H1 (cell line): ENCODE measurements at regions not wholly inside any gene's neighbourhood (a gene's known extent, or its start where the extent isn't known, plus 50 kb on each side); places are given as distances from the start of the nearest gene placed in this dataset.

ENCODE experiments used
- CTCF ChIA-PET: fragments of 300-600 bp; sonication (Branson Sonifier 250); formaldehyde crosslinking; loops from one replicate; lab custom pipeline; 2021; ENCODE audit not compliant: partially characterized antibody; lab: Charles Lee
- POLR2A ChIA-PET: fragments of 300-600 bp; sonication (Branson Sonifier 250); formaldehyde crosslinking; loops from one replicate; lab custom pipeline; 2021; ENCODE audit warnings: inconsistent platforms; ENCODE audit not compliant: partially characterized antibody; lab: Charles Lee
- DNase-seq, 2 experiments: peaks; one replicate each; pipeline versions ENCODE4 v3.0.0 to v3.0.0-alpha.2; 2010 to 2022; ENCODE audit warnings: low spot score in 2 of 2, low read depth in 1 of 2, mixed read lengths in 1 of 2
- FAIRE-seq: peaks from 2 replicates; lab custom pipeline; 2011; peaks lifted over from hg19 to GRCh38; lab: Jason Lieb, UNC
- H2AFZ ChIP-seq: 2 replicates; pipeline ENCODE4 v1.8.1; 2012; ENCODE audit warnings: low read length, inconsistent platforms
- H2AK5ac ChIP-seq: 2 replicates; pipeline ENCODE4 v1.6.1; 2013; ENCODE audit warnings: low read depth, low read length
- H2BK120ac ChIP-seq: replicated peaks from 2 replicates; pipeline ENCODE3; 2013; ENCODE audit warnings: low read depth, low read length, inconsistent platforms
- H2BK12ac ChIP-seq: 2 replicates; pipeline ENCODE4 v1.6.1; 2013; ENCODE audit warnings: low read depth, low read length
- H2BK15ac ChIP-seq: 2 replicates; pipeline ENCODE4 v1.6.1; 2013; ENCODE audit warnings: low read length
- H2BK20ac ChIP-seq: 2 replicates; pipeline ENCODE4 v1.6.1; 2013; ENCODE audit warnings: low read length
- H2BK5ac ChIP-seq: 2 replicates; pipeline ENCODE4 v1.6.1; 2013; ENCODE audit warnings: low read depth, low read length
- H3K14ac ChIP-seq: 2 replicates; pipeline ENCODE4 v1.6.1; 2013; ENCODE audit warnings: inconsistent platforms; ENCODE audit not compliant: insufficient read length
- H3K18ac ChIP-seq: 2 replicates; pipeline ENCODE4 v1.6.1; 2013; ENCODE audit warnings: low read length; ENCODE audit errors: extremely low read depth
- H3K23ac ChIP-seq: 2 replicates; pipeline ENCODE4 v1.6.1; 2013; ENCODE audit warnings: inconsistent platforms; ENCODE audit not compliant: insufficient read length
- H3K23me2 ChIP-seq: 2 replicates; pipeline ENCODE4 v1.6.1; 2013; ENCODE audit warnings: low read depth, low read length
- H3K27ac ChIP-seq: 2 replicates; pipeline ENCODE4 v1.6.1; 2011; ENCODE audit warnings: low read depth, low read length, inconsistent platforms
- H3K27me3 ChIP-seq, 4 experiments: replicated peaks in 1 of 4; 1 replicate in 1 of 4; 2 replicates in 3 of 4; pipeline versions ENCODE4 v1.6.1 to v1.8.1; 2011 to 2013; ENCODE audit warnings: low read length in 3 of 4, mild to moderate bottlenecking in 3 of 4, inconsistent platforms in 2 of 4, mixed read lengths in 2 of 4, moderate library complexity in 1 of 4; ENCODE audit not compliant: control insufficient read depth in 3 of 4, insufficient read depth in 3 of 4; ENCODE audit errors: extremely low read depth in 1 of 4
- H3K36me3 ChIP-seq, 4 experiments: 2 replicates each; pipeline versions ENCODE4 v1.6.1 to v1.8.1; 2011 to 2013; ENCODE audit warnings: mild to moderate bottlenecking in 4 of 4, low read length in 3 of 4, moderate library complexity in 2 of 4, control low read depth in 1 of 4, inconsistent platforms in 1 of 4; ENCODE audit not compliant: insufficient read depth in 4 of 4, control insufficient read depth in 2 of 4
- H3K4ac ChIP-seq: replicated peaks from 2 replicates; pipeline ENCODE3; 2013; ENCODE audit warnings: low read length, low read depth, mixed read lengths, inconsistent platforms; ENCODE audit not compliant: insufficient read length
- H3K4me1 ChIP-seq, 4 experiments: replicated peaks in 1 of 4; 1 replicate in 1 of 4; 2 replicates in 3 of 4; pipeline versions ENCODE4 v1.6.1 to v1.8.1; 2011 to 2013; ENCODE audit warnings: low read length in 3 of 4, inconsistent platforms in 2 of 4, mixed read lengths in 1 of 4; ENCODE audit not compliant: insufficient read depth in 4 of 4, control insufficient read depth in 3 of 4
- H3K4me2 ChIP-seq, 2 experiments: 2 replicates each; pipeline versions ENCODE4 v1.6.1 to v1.8.1; 2011 to 2013; ENCODE audit warnings: low read depth in 2 of 2, low read length in 2 of 2, control low read depth in 1 of 2, inconsistent platforms in 1 of 2, mild to moderate bottlenecking in 1 of 2; ENCODE audit not compliant: insufficient read depth in 1 of 2
- H3K4me3 ChIP-seq, 4 experiments: fragments of 200-600, 300-600 bp in 1 of 4; sonication (generic), shearing (Covaris generic), sonication (Bioruptor Twin) in 1 of 4; 2 replicates each; pipeline versions ENCODE4 v1.5.1 to v1.8.1; 2011 to 2016; ENCODE audit warnings: low read length in 4 of 4, low read depth in 3 of 4, control low read depth in 2 of 4, inconsistent platforms in 2 of 4, mild to moderate bottlenecking in 2 of 4, mixed read lengths in 1 of 4, moderate library complexity in 1 of 4; ENCODE audit not compliant: insufficient read depth in 2 of 4; ENCODE audit errors: extremely low read depth in 1 of 4
- H3K56ac ChIP-seq: replicated peaks from 2 replicates; pipeline ENCODE3; 2013; ENCODE audit warnings: low read depth, mild to moderate bottlenecking, mixed read lengths, low read length, inconsistent platforms; ENCODE audit not compliant: insufficient read length
- H3K79me1 ChIP-seq: 2 replicates; pipeline ENCODE4 v1.6.1; 2013; ENCODE audit warnings: low read depth, low read length, control low read depth
- H3K79me2 ChIP-seq, 2 experiments: 2 replicates each; pipeline versions ENCODE4 v1.6.1 to v1.8.1; 2012 to 2013; ENCODE audit warnings: low read length in 2 of 2, mild to moderate bottlenecking in 2 of 2, inconsistent platforms in 1 of 2; ENCODE audit not compliant: insufficient read depth in 2 of 2, control insufficient read depth in 1 of 2
- H3K9ac ChIP-seq, 4 experiments: replicated peaks in 1 of 4; 1 replicate in 1 of 4; 2 replicates in 3 of 4; pipeline versions ENCODE4 v1.6.1 to v1.8.1; 2011 to 2013; ENCODE audit warnings: low read depth in 3 of 4, low read length in 3 of 4, control low read depth in 2 of 4, mild to moderate bottlenecking in 2 of 4, moderate library complexity in 2 of 4, inconsistent platforms in 1 of 4; ENCODE audit errors: extremely low read depth in 1 of 4
- H3K9me3 ChIP-seq, 2 experiments: 2 replicates each; pipeline versions ENCODE4 v1.6.1 to v1.8.1; 2012 to 2013; ENCODE audit warnings: mild to moderate bottlenecking in 2 of 2, moderate library complexity in 2 of 2, control low read depth in 1 of 2, inconsistent platforms in 1 of 2, low read depth in 1 of 2, low read length in 1 of 2, mixed read lengths in 1 of 2; ENCODE audit not compliant: insufficient read depth in 2 of 2
- H4K20me1 ChIP-seq, 2 experiments: replicated peaks in 1 of 2; 2 replicates each; pipeline versions ENCODE3 to v1.8.1; 2011 to 2013; ENCODE audit warnings: inconsistent platforms in 2 of 2, low read length in 2 of 2, mild to moderate bottlenecking in 1 of 2; ENCODE audit not compliant: insufficient read depth in 2 of 2, control insufficient read depth in 1 of 2
- H4K5ac ChIP-seq: 2 replicates; pipeline ENCODE4 v1.6.1; 2013; ENCODE audit warnings: low read length, low read depth, mixed read lengths, inconsistent platforms; ENCODE audit not compliant: insufficient read length
- H4K8ac ChIP-seq: 2 replicates; pipeline ENCODE4 v1.8.0; 2013; ENCODE audit warnings: mild to moderate bottlenecking, moderate library complexity, low read length, inconsistent platforms; ENCODE audit not compliant: insufficient read depth; ENCODE audit errors: extremely low read depth
- H4K91ac ChIP-seq: replicated peaks from 2 replicates; pipeline ENCODE3; 2013; ENCODE audit warnings: low read length, mixed read lengths, inconsistent platforms; ENCODE audit not compliant: insufficient read length
- BACH1 ChIP-seq: IDR thresholded peaks from 2 replicates; pipeline ENCODE4 v1.6.1; 2012; ENCODE audit warnings: low read length, improper control_type of control experiment
- CHD2 ChIP-seq: IDR thresholded peaks from 2 replicates; pipeline ENCODE4 v1.6.1; 2012; ENCODE audit warnings: low read length, improper control_type of control experiment
- MAFK ChIP-seq: IDR thresholded peaks from 2 replicates; pipeline ENCODE4 v1.6.1; 2012; ENCODE audit warnings: low read depth, mild to moderate bottlenecking, improper control_type of control experiment, low read length
- MAX ChIP-seq: IDR thresholded peaks from 2 replicates; pipeline ENCODE4 v1.6.1; 2012; ENCODE audit warnings: inconsistent platforms
- SP2 ChIP-seq: IDR thresholded peaks from 2 replicates; pipeline ENCODE4 v1.6.1; 2012; ENCODE audit warnings: mild to moderate bottlenecking, low read length, inconsistent platforms
- TEAD4 ChIP-seq: IDR thresholded peaks from 2 replicates; pipeline ENCODE4 v1.6.1; 2012; ENCODE audit warnings: low read depth, low read length, inconsistent platforms, mixed read lengths
- WGBS, 2 experiments: shearing (Covaris generic) in 1 of 2; methylation state at CpG; one replicate each; pipeline versions ENCODE4 v1.1.6 to v1.1.7; 2013 to 2015; ENCODE audit warnings: low lambda C conversion rate in 2 of 2, mixed read lengths in 2 of 2, inconsistent platforms in 1 of 2, low coverage in 1 of 2, missing lambda C conversion rate in 1 of 2; ENCODE audit not compliant: insufficient replicate concordance in 2 of 2, insufficient coverage in 1 of 2, insufficient read length in 1 of 2; ENCODE audit errors: extremely low coverage in 1 of 2, missing lambda C conversion rate in 1 of 2; 5-methylcytosine and 5-hydroxymethylcytosine counted together
- TF ChIP-seq, protein P1 (sequence below): IDR thresholded peaks from 2 replicates; pipeline ENCODE4 v1.6.1; 2011; ENCODE audit warnings: low read length, improper control_type of control experiment

DNA sequence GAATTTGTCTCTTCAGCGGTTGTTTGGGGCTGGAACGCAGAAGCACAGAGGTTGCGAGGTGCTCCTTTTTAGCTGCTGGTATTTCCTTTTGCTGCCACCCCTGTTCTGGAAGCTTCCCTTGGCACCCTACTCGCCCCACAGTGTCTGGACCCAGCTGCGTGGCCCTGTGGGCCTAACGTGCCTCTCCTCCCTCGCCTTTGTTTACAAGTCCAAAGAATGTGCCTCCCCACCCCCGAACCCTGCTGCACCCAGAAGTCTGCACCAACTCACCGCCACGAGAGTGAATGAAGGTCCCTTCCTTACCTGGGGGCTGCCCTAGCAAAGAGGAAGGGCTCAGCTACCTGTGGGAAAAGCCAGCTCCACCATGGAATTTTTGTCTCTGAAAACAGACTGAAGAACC, 139.7 kb upstream of the RPS6KA2 start:
- H3K4ac ChIP-seq: no peak overlapping the region
- DNase-seq: peak in 1 of 2 experiments; percentile 48
- peak overlapping the region; percentile 84; the same call in 1 of the 2 replicates for H2BK12ac ChIP-seq
- H4K8ac ChIP-seq: no peak overlapping the region
- H3K14ac ChIP-seq: no peak overlapping the region
- 0 out of 2 replicates have a peak overlapping the region, but pooled peaks have one; percentile 19 for H2BK5ac ChIP-seq
- no peaks in the 10 kb centered on the region for H3K79me1 ChIP-seq
- no peaks in the 10 kb centered on the region; the same call in 1 of the 2 replicates for H3K23me2 ChIP-seq
- no peak overlapping the region for H2BK120ac ChIP-seq
- no peak overlapping the region for H4K91ac ChIP-seq
- no peak overlapping the region for H3K9ac ChIP-seq
- no peak overlapping the region for H3K4me3 ChIP-seq
- H3K4me2 ChIP-seq: peak overlapping the region; percentile 1 to 4; a peak in 1 of 4 replicates
- no peak for FAIRE-seq
- H2BK15ac ChIP-seq: peak overlapping the region; percentile 20; the same call in 1 of the 2 replicates
- TF ChIP-seq TEAD4: peak; percentile 56; the same call in 1 of the 2 replicates
- TF ChIP-seq CHD2: no peak
- TF ChIP-seq SP2: no peak
- TF ChIP-seq, protein P1, sequence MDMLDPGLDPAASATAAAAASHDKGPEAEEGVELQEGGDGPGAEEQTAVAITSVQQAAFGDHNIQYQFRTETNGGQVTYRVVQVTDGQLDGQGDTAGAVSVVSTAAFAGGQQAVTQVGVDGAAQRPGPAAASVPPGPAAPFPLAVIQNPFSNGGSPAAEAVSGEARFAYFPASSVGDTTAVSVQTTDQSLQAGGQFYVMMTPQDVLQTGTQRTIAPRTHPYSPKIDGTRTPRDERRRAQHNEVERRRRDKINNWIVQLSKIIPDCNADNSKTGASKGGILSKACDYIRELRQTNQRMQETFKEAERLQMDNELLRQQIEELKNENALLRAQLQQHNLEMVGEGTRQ: no peak
- no peak for TF ChIP-seq MAFK
- peak; percentile 38; the same call in 1 of the 2 replicates for TF ChIP-seq MAX
- TF ChIP-seq BACH1: no peak
- H3K23ac ChIP-seq: no peak overlapping the region
- H4K20me1 ChIP-seq: no peaks in the 10 kb centered on the region
- POLR2A ChIA-PET: no interaction called here
- WGBS, 2 experiments: 46% methylated on average over 10 of the region's 10 CpGs; no CpG with 5 or more reads in 1 of the 2 experiments
- H2BK20ac ChIP-seq: no peak overlapping the region; the same call in 1 of the 2 replicates
- H3K27ac ChIP-seq: no peak overlapping the region
- H3K56ac ChIP-seq: no peak overlapping the region
- CTCF ChIA-PET: interaction anchor here (0.6 to 6.2 kb wide), 13 partner anchors 7 to 279 kb away, joined by 3 to 83 read pairs (median 4); no protein-coding TSS in a partner anchor
- H3K27me3 ChIP-seq: no peaks in the 10 kb centered on the region
- H3K36me3 ChIP-seq: no peaks in the 10 kb centered on the region
- peak overlapping the region; percentile 26 for H4K5ac ChIP-seq
- no peaks in the 10 kb centered on the region for H3K9me3 ChIP-seq
- no peaks in the 10 kb centered on the region for H3K79me2 ChIP-seq
- H2AK5ac ChIP-seq: peak overlapping the region; percentile 19; the same call in 1 of the 2 replicates
- peaks cover 5 to 28% (median 22%) of the 10 kb centered on the region in 4 experiments for H3K4me1 ChIP-seq
- H2AFZ ChIP-seq: peak overlapping the region; percentile 1; the same call in 1 of the 2 replicates
- H3K18ac ChIP-seq: peak overlapping the region; percentile 51; the same call in 1 of the 2 replicates
